HuH-7.5 (cell line): ENCODE measurements at regions not wholly inside any gene's neighbourhood (a gene's known extent, or its start where the extent isn't known, plus 50 kb on each side); places are given as distances from the start of the nearest gene placed in this dataset.

Source experiments
- DNase-seq: peaks from one replicate; pipeline ENCODE4 v3.0.0; 2011; ENCODE audit warnings: low spot score

GRCh38 chr7:42756841-42757240, 155.0 kb downstream of the C7orf25 start:
- DNase-seq = no peak

- no peak for DNase-seq
These were observed 158.0 kb downstream of the C7orf25 start for GRCh38 chr7:42753811-42754363.

DNA sequence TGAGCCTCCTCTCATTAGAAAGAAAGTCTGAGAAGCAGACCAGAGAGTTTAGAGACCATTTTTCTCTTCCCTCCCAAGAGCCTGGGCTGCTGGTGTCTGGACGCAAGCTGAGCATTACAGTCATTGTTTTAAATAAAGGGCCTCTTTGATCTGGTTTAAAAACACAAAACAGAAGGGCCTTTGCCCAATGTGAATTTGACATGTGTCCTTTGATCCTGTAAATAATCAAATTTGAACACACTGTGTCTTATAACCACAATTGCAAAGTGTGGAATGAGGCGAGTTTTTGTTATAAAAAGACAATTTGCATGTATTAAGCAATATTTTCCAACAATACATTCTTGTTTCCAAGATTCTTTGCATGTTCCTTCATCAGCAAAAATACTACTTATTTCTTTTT, 158.5 kb downstream of the C7orf25 start:
- DNase-seq = no peak

GRCh38 chr7:42750172-42750571, 161.7 kb downstream of the C7orf25 start:
- no peak for DNase-seq

- DNase-seq = no peak
These were observed 164.8 kb downstream of the C7orf25 start for GRCh38 chr7:42747044-42747443.

DNA sequence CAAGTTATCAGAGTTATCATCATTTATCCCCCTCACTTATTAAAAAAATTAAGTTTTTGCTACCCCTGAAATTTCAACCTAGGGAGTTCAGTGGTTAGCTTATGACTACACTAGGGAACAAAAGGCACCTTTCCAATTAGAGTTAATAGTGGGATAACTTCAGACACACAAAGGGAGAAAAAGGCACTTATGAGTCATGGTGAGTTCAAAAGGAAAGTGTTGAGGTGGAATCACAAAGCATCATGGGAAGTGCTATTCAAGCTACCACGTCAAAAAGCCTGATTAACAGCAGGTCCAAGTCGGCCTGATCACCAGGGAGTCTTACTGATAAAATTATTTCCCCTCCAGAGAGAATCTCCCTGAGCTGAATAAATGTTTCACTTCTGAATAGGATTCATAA, 165.7 kb downstream of the C7orf25 start:
- DNase-seq = no peak

- peak; percentile 12 for DNase-seq
These were observed 166.4 kb downstream of the C7orf25 start for GRCh38 chr7:42745357-42746059.

- no peak for DNase-seq
These were observed 167.1 kb downstream of the C7orf25 start for GRCh38 chr7:42744746-42745145.

GRCh38 chr7:42743077-42743858, 168.6 kb downstream of the C7orf25 start:
- no peak for DNase-seq

- DNase-seq = no peak
These were observed 169.6 kb downstream of the C7orf25 start for GRCh38 chr7:42742318-42742717.

- no peak for DNase-seq
These were observed 171.5 kb downstream of the C7orf25 start for GRCh38 chr7:42740408-42740807.

- no peak for DNase-seq
These were observed 172.2 kb downstream of the C7orf25 start for GRCh38 chr7:42739638-42740037.

DNA sequence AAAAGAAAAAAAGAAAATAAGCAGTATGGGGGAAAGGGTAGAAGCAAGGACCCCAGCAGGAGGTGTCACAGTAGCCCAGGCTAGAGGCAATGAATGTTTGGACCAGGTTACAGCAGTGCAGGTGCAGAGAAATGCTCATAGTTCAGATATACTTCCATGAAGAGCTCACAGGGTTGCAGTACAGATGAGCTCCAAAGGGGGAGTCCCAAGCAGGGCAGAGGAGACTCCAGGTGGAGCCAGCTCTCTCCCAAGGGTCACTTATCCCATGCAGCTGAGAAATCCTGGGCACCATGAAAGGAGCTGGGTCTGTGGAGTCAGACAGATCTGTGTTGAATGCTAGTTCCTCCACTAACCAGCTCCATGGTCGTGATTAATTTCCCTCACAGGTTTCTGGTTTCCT, 174.9 kb downstream of the C7orf25 start:
- DNase-seq = no peak

GRCh38 chr7:42735081-42735480, 176.8 kb downstream of the C7orf25 start:
- DNase-seq = no peak

DNA sequence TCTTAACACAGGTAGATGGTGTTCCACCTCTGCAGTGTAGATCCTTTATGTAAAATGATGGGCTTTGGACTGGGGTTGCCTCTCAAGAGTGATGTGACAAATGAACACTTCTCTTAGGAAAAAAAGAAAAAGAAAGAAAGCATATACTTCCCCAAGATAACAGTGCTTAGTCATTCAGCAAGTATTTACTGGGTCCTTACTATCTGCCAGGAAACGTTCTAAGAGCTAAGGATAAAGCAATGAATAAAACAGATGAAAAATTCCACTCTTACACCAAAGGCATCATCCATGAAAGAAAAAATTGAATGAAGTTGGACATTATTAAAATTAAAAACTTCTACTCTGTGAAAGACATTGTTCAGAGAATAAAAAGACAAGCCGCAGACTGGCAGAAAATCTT, 177.3 kb downstream of the C7orf25 start:
- DNase-seq = no peak

- DNase-seq = no peak
These were observed 178.8 kb downstream of the C7orf25 start for GRCh38 chr7:42733040-42733439.

DNA sequence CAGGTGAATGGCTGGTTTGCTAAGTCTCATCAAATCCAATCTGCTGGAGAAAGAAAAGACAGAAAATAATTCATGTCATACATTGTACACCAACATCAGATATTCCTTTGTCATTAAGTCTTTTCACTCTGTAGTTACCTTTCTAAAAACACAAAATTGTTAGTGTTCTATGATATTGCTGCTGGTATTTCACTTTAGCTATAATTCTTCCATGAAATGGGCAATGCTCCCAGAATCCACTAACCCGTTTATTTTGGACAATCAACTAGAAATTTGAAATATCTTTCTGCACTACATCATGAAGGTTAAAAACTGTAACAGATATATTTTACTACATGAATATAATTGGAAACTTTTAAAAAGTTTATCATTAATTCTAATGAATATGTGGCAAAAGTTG, 181.3 kb downstream of the C7orf25 start:
- no peak for DNase-seq

GRCh38 chr7:42729053-42729765, 182.7 kb downstream of the C7orf25 start:
- no peak for DNase-seq

- DNase-seq = no peak
These were observed 184.4 kb downstream of the C7orf25 start for GRCh38 chr7:42727451-42727850.

- DNase-seq = no peak
These were observed 185.6 kb downstream of the C7orf25 start for GRCh38 chr7:42726066-42726785.

DNA sequence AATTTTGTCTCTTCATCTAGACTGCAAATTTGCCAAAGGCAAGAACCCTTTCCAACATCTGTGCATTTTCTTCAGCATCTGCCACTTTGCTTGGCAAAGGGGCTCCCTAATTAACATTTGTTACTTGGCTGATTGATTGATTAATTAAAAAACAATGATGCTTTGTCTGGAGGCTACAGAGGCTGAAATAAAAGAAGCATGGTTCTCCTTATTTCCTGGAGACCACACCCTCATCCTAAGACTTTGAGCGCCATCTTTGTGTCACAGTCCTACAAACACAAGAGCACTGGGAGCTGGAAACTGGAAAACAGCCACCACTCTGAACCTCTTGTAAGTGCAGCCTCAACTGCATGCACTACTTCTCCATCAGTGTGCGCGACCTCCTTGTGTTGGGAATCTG, 189.2 kb downstream of the C7orf25 start:
- DNase-seq = no peak

DNA sequence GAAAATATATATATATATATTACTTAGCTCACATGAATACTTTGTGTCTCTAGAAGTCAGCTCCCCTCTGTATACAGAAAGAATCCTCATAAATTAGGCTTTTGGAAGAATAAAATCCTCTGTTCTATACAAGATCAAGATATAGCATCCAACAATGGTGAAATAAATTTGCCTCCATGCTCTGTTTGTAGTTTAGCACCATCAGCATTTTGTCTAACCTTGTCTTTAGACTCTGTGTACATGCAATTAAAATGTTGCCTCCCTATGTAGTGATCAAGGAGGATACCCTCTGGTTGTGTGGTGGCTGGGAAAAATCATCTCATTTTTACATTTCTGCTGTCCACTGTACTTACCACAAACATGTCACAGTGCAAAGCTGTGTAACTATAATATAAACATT, 189.7 kb downstream of the C7orf25 start:
- DNase-seq = no peak
